ENCODE measurements at regions not wholly inside any gene's neighbourhood (a gene's known extent, or its start where the extent isn't known, plus 50 kb on each side); places are given as distances from the start of the nearest gene placed in this dataset.
"Not testable (repeated sequence)": the region's sequence is repeated elsewhere in the genome, so short reads cannot be mapped to it uniquely, and the experiment has no call there.

GRCh38 chr13:81340118-81341069 is 999.5 kb upstream of the SPRY2 start:
- not testable (repeated sequence) for DNase-seq (ENCODE audit: low spot score); FAIRE-seq

- DNase-seq (ENCODE audit: low spot score); FAIRE-seq: not testable (repeated sequence)
Observed at GRCh38 chr13:81339666-81340065, 998.7 kb upstream of the SPRY2 start.

DNA sequence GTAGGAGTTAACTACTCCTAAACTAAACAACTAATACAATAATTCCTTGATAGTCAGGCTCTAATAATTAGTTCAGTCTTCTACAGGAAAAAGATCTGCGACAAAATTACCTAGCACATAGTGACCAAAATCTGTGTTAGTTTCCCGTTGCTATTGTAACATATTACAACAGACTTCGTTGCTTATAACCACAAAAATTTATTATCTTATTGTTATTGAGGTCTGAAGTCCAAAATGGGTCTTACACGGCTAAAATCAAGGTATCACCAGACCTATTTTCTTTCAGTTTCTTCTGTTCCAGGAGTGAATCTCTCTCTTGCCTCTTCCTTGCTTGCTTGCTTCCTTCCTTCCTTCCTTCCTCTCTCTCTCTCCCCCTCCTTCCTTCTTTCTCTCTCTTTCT is 993.6 kb upstream of the SPRY2 start:
- FAIRE-seq (no peak), DNase-seq (ENCODE audit: low spot score) (no peak)

DNA sequence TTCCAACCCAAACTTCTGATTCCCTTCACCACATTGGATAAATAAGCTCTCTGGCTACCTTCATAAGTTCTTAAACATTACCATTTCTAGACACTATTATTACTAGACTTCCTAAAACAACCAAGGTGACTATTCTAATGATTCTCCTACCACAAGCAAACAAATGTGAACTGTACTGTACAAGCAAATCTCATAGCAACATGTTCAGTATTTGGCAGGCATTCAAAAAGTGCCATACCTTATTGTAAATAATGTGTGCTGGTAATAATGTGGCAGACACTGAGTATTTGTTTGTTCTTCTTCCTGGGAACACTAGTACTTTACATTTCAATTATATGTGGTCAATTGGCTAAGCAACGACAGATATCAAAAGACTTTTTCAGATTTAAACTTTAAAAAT is 986.0 kb upstream of the SPRY2 start:
- FAIRE-seq (no peak), DNase-seq (ENCODE audit: low spot score) (no peak)

DNA sequence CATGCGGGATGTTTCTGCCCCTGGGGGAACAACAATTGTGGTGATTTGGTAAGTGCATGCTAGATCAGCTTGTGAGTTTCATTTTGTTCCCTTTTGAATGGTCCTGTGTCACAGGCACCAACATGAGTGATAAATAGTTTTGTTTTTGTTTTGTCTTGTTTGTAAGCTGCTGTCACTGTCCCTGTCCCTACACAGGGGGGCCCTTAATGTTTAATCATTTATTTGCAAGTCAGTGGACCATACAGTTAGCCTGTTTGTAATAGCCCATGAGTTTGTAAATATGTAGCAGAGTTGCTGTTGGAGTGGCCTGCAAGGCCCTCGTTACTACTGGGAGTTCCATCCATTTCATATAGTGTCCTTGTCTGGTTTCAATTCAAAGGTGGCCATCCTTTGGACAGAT is 979.6 kb upstream of the SPRY2 start:
- no peak for DNase-seq (ENCODE audit: low spot score)
- no peak for FAIRE-seq

DNA sequence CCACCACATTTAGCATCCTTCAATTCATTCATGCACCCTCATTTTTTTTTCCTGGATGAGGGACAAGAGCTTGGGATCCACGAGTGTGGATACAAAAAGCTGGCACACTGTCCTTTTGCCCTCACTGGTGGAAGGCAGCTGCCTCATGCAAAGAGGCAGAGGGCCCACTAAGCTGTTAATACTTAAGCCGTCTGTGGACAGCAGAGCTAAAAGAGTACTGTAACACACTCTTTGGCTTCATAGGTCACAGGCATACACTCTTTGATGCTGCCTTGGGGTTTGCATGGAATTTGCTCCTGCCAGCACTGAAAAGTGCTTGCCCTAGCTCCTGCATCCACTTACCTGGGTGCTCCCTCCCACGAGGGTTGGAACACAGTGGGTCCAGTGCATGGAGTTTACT is 978.4 kb upstream of the SPRY2 start:
- DNase-seq (ENCODE audit: low spot score), result no peak
- FAIRE-seq, result no peak

GRCh38 chr13:81318231-81319019 is 977.5 kb upstream of the SPRY2 start:
- DNase-seq (ENCODE audit: low spot score) (no peak), FAIRE-seq (no peak)

GRCh38 chr13:81314461-81314860 is 973.5 kb upstream of the SPRY2 start:
- FAIRE-seq (no peak), DNase-seq (ENCODE audit: low spot score) (no peak)

- no peak for FAIRE-seq
- no peak for DNase-seq (ENCODE audit: low spot score)
Observed at GRCh38 chr13:81305928-81306327, 965.0 kb upstream of the SPRY2 start.

DNA sequence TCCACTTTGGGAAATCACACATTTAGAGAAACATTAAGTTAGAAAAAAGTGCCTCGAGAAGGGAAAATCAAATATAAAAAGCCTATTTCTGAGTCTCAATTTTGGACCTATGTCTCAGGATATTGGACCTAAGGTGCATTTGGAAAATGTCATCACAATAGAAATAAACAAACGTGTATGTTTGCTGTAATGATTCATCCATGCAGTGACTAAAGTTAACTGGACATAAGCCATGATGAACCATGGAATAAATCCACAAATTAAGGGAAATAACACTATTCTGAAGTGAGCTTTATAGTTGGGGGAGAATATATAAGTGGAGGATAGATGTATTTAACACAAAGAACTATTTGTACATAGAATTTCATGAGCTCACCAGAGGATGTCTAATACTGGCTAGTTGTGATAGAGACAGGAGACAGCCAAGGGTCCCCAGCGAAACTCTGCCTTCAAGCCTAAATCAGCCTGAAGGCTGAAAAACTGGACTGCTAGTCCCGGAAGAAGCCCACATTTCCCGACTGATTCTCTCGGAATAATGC is 963.3 kb upstream of the SPRY2 start:
- DNase-seq (ENCODE audit: low spot score), result no peak
- no peak for FAIRE-seq

- no peak for DNase-seq (ENCODE audit: low spot score)
- no peak for FAIRE-seq
Observed at GRCh38 chr13:81302677-81303076, 961.8 kb upstream of the SPRY2 start.

GRCh38 chr13:81302125-81302524 is 961.2 kb upstream of the SPRY2 start:
- no peak for DNase-seq (ENCODE audit: low spot score)
- FAIRE-seq, result no peak

DNA sequence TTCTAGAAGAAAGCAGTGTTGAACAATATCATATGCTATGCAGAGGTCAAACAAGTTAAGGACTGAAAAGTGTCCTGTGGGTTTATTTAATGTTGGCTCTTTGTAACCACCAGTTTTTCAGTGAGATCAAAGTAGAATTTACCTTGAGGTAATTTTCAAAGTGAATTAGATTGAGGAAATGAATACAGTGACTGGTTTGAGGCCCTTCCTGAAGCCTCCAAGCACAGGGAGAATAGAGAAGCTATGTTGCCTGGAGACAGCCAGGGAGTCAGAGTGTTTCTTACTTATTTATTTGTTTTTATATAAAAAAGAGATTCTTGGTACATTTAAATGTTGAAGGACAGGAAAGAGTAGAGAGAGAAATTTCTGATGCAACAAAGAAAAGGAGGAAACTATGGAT is 954.3 kb upstream of the SPRY2 start:
- DNase-seq (ENCODE audit: low spot score) (no peak), FAIRE-seq (no peak)

GRCh38 chr13:81293594-81294164 is 952.8 kb upstream of the SPRY2 start:
- FAIRE-seq (no peak), DNase-seq (ENCODE audit: low spot score) (no peak)

DNA sequence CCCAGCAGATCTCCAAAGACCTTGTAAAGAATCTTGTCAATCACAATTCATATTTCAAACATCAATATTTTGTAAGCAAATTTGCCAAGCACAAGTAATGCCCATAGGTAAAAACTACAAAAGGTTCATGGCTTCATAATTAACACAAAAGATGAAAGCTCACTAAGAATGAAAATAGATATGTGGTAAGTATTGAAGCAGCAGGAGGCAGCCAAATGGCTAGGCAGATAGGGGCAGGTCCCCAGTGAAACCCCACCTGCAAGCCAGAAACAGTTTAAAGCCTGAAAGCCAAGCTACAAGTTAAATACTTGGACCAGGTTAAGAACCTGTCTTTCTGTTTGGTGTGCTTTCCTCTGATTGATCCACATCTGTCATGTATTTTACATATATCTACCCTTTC is 942.6 kb upstream of the SPRY2 start:
- DNase-seq (ENCODE audit: low spot score), result no peak

DNA sequence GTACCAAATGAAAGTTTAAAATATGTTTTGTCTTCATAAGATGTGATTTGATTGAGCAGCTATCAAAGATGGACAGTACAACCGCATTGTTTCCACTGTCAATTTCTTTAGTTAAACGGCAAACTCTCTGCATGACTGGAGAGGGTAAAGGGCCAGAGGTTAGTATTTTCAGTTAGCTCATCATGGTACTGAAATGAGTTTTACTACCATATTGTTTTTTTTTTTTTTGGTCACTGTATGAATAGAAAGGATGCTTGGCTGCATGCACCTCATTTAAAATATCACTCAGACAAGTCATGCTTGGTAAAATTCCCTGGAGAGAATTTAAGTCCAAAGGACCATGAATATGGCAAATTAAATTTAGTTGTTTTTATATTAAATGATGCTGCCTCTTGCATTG is 942.1 kb upstream of the SPRY2 start:
- no peak for FAIRE-seq
- no peak for DNase-seq (ENCODE audit: low spot score)

More for the DNA sequence above, 942.6 kb upstream of the SPRY2 start:
- no peak for FAIRE-seq

- DNase-seq (ENCODE audit: low spot score) (no peak), FAIRE-seq (no peak)
Observed at GRCh38 chr13:81275666-81276258, 934.8 kb upstream of the SPRY2 start.

- FAIRE-seq, result no peak
Observed at GRCh38 chr13:81247711-81248110, 906.8 kb upstream of the SPRY2 start.

DNA sequence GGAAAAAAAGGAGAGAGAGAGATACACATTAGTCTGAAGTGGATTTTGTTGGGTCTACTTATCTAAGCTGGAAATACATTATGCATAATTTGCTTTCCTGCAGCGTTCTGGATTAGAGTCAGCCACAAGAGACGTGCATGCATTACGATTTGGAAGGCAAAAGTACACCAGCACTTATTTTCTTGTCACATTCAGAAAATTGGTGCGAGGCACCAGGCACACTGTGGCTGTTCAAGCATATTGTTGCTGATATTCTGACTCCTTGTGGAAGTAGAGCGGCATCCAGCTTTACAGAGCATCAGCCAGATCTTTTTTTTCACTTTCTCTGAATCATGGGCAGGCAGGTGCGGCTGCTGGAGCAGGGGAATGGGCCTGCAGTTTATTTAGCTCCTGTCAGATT is 905.6 kb upstream of the SPRY2 start:
- DNase-seq (ENCODE audit: low spot score) (no peak), FAIRE-seq (no peak)

More at GRCh38 chr13:81247711-81248110, 906.8 kb upstream of the SPRY2 start:
- no peak for DNase-seq (ENCODE audit: low spot score)

GRCh38 chr13:81244011-81244410 is 903.1 kb upstream of the SPRY2 start:
- DNase-seq (ENCODE audit: low spot score), result no peak
- no peak for FAIRE-seq

DNA sequence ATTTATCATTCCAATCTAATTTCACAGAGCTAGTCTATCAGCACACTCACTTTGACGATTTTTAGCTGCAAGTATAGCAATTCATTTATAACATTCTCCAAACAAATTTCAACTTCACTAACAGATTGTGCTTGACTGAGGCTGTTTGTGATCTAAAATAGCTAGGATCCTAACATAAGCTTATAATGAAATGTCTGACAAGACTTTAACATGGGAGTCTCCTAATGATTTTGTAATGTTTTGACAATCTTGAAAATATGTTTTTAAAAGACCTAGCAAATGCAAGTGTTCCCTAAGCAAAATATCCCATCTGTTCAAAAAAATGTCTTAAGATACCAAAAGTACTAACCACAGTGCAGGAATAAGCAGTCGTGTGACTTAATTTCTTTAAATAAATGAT is 889.5 kb upstream of the SPRY2 start:
- FAIRE-seq, result no peak
- no peak for DNase-seq (ENCODE audit: low spot score)
